ENCODE measurements at regions not wholly inside any gene's neighbourhood (a gene's known extent, or its start where the extent isn't known, plus 50 kb on each side); places are given as distances from the start of the nearest gene placed in this dataset.

DNA sequence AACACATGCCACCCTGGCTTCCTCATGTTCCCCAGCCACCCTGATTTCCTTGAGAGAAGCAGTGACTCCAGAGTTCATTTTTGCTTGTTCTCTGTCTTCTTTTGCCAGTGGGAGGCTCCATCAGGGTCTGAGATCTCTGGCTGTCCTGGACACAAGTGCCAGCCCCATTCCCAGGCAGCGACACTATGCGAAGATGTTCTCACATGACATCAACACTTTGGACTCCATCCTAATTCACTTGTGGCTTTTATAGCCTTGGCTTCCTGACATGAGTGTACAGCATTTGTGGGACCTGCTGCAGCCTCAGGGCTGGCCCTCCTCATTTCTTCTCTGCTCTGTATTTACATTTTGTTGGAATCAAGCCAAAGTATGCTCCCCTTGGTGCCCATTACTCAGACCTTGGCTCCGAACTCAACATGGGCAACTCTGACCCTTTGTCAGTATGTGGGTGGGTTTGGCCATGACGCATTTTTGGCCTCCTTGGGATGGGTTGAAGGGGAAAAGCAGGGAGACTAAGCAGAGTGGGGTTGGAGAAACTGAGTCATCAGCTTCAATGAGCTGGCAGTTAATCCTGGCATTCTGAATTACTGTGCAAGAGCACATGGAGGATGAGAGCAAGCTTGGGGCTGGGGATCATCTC, 119.0 kb upstream of the EEF2KMT start:
- Histone ChIP-seq H3K9ac (ENCODE audit: low read depth, low read length) (no peak overlapping the region), H3K79me1 (ENCODE audit: low read depth in 1 of 2, low read length in 2 of 2) (no peaks in the 10 kb centered on the region), H3K23ac (ENCODE audit: low read depth, low read length) (no peak overlapping the region), H2AK9ac (replicated peaks; ENCODE audit: low read depth, low read length, poor library complexity) (no peak overlapping the region), H3K36me3 (ENCODE audit: control insufficient read depth, insufficient read depth, low read length) (no peaks in the 10 kb centered on the region), H3K4me2 (ENCODE audit: low read depth, low read length) (no peak overlapping the region), H3K56ac (ENCODE audit: extremely low read depth, insufficient read depth, low read length) (no peak overlapping the region), H3K9me1 (ENCODE audit: insufficient read depth, low read length) (no peaks in the 10 kb centered on the region), H2AFZ (replicated peaks; ENCODE audit: low read length, poor library complexity) (no peak overlapping the region), H3K4ac (ENCODE audit: low read depth, low read length) (no peak overlapping the region), H4K5ac (ENCODE audit: low read depth, low read length) (no peak overlapping the region), H3K14ac (replicated peaks; ENCODE audit: low read depth, low read length) (no peak overlapping the region), H3K4me3 (ENCODE audit: insufficient read depth, low read depth, low read length) (no peak overlapping the region), H4K8ac (ENCODE audit: low read depth in 2 of 2, low read length in 2 of 2) (no peak overlapping the region), H3K27me3 (ENCODE audit: control insufficient read depth, insufficient read depth, low read length) (no peaks in the 10 kb centered on the region), H3K18ac (ENCODE audit: low read depth, low read length) (no peak overlapping the region), H4K20me1 (ENCODE audit: insufficient read depth, low read length) (no peaks in the 10 kb centered on the region), H2AK5ac (ENCODE audit: low read depth, low read length) (no peak overlapping the region), H4K91ac (ENCODE audit: insufficient read depth, low read depth, low read length) (no peak overlapping the region), H3K4me1 (ENCODE audit: control insufficient read depth, insufficient read depth, low read length) (no peaks in the 10 kb centered on the region), H2BK120ac (ENCODE audit: low read depth, low read length) (no peak overlapping the region), H3K9me3 (ENCODE audit: control insufficient read depth, insufficient read depth, low read length) (peaks cover 12% of the 10 kb centered on the region), H2BK20ac (ENCODE audit: low read depth, low read length) (no peak overlapping the region), H2BK5ac (ENCODE audit: low read depth, low read length, poor library complexity, severe bottlenecking) (no peak overlapping the region), H3K27ac (ENCODE audit: insufficient read depth, low read length) (no peak overlapping the region), H2BK15ac (ENCODE audit: low read depth, low read length) (no peak overlapping the region)
- in situ Hi-C loops (cut with MboI; ENCODE audit: low sequenced_read_pairs) (no loop called here), intact Hi-C loops (cut with micrococcal nuclease) (no loop called here), dilution Hi-C loops (cut with HindIII; ENCODE audit: low sequenced_read_pairs, unreplicated experiment) (no loop called here)
- ChIA-PET CTCF (no interaction called here), POLR2A (ENCODE audit: unreplicated experiment) (no interaction called here)
- BruUV-seq (replicated peaks): no TSS peak
- WGBS, 2 experiments (ENCODE audit: extremely low coverage in 2 of 2, insufficient read length in 1 of 2): 61% methylated on average over 2 of the region's 4 CpGs; no CpG with 5 or more reads in 1 of the 2 experiments
- TF ChIP-seq USF2 (IDR thresholded peaks at IDR 0.05; ENCODE audit: low read depth, low read length): no peak
- TF ChIP-seq RCOR1 (IDR thresholded peaks at IDR 0.05; ENCODE audit: insufficient replicate concordance, low read length): no peak
- TF ChIP-seq MXI1 (IDR thresholded peaks at IDR 0.05; ENCODE audit: borderline replicate concordance, low read depth, low read length): no peak
- TF ChIP-seq CEBPB (IDR thresholded peaks at IDR 0.05; ENCODE audit: low read depth, low read length): no peak
- no peak for TF ChIP-seq NFE2L2 (IDR thresholded peaks at IDR 0.05; ENCODE audit: low read depth, low read length)
- TF ChIP-seq RFX5 (IDR thresholded peaks at IDR 0.05; ENCODE audit: low read depth, low read length): no peak
- no peak for TF ChIP-seq SMC3 (IDR thresholded peaks at IDR 0.05; ENCODE audit: low read depth, low read length)
- TF ChIP-seq, protein P1, sequence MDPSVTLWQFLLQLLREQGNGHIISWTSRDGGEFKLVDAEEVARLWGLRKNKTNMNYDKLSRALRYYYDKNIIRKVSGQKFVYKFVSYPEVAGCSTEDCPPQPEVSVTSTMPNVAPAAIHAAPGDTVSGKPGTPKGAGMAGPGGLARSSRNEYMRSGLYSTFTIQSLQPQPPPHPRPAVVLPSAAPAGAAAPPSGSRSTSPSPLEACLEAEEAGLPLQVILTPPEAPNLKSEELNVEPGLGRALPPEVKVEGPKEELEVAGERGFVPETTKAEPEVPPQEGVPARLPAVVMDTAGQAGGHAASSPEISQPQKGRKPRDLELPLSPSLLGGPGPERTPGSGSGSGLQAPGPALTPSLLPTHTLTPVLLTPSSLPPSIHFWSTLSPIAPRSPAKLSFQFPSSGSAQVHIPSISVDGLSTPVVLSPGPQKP (IDR thresholded peaks at IDR 0.05; ENCODE audit: borderline replicate concordance, low read depth, low read length): no peak
- ATAC-seq (ENCODE audit: low read depth) (no peak), DNase-seq (no peak)
